ENCODE measurements at regions not wholly inside any gene's neighbourhood (a gene's known extent, or its start where the extent isn't known, plus 50 kb on each side); places are given as distances from the start of the nearest gene placed in this dataset.

DNA sequence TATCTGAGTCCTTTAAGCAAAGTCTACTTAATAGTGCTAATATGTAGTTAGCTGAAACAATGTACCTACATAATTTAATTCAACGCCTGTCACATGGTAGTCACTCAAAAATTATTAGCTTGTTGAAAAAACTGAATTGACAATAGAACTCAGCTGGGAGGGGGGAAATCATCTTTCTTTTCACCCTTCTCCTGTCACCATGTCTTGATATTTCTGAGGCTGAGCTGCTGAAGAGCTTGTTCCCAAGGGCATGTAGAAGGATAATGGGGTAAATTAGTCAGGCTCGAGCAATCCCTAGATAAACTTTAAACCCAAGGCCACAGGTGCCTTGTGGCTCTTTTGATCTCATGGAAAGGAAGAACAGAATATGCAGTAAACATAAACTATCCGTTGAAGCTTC is 339.6 kb upstream of the LRATD1 start:
- no peak overlapping the region for H3K27ac Mint-ChIP-seq

More for the DNA sequence above, 339.6 kb upstream of the LRATD1 start:
- H2BK5ac ChIP-seq (ENCODE audit: insufficient read length, low read length), result no peak overlapping the region
- H3K14ac ChIP-seq (ENCODE audit: insufficient read depth, low read length), result no peak overlapping the region
- Mint-ChIP-seq H3K36me3 (ENCODE audit: insufficient read depth in 1 of 3, low read depth in 3 of 3) (no peaks in the 10 kb centered on the region), H3K4me3 (no peak overlapping the region), H3K9me3 (no peaks in the 10 kb centered on the region), H3K27me3 (ENCODE audit: low read depth) (no peaks in the 10 kb centered on the region), H3K4me1 (peaks cover 0 to 1% of the 10 kb centered on the region in 2 experiments; a peak in 1 of 4 replicates)
- TF ChIP-seq, protein P1, sequence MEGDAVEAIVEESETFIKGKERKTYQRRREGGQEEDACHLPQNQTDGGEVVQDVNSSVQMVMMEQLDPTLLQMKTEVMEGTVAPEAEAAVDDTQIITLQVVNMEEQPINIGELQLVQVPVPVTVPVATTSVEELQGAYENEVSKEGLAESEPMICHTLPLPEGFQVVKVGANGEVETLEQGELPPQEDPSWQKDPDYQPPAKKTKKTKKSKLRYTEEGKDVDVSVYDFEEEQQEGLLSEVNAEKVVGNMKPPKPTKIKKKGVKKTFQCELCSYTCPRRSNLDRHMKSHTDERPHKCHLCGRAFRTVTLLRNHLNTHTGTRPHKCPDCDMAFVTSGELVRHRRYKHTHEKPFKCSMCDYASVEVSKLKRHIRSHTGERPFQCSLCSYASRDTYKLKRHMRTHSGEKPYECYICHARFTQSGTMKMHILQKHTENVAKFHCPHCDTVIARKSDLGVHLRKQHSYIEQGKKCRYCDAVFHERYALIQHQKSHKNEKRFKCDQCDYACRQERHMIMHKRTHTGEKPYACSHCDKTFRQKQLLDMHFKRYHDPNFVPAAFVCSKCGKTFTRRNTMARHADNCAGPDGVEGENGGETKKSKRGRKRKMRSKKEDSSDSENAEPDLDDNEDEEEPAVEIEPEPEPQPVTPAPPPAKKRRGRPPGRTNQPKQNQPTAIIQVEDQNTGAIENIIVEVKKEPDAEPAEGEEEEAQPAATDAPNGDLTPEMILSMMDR (conservative IDR thresholded peaks at IDR 0.05), result no peak
- no peak overlapping the region for H2AFZ ChIP-seq (ENCODE audit: low read length)
- DNase-seq, result no peak
- H3K4me2 ChIP-seq (ENCODE audit: insufficient read depth, insufficient read length, low read length), result no peak overlapping the region
- H4K20me1 ChIP-seq (ENCODE audit: control insufficient read depth, insufficient read depth, insufficient read length), result no peaks in the 10 kb centered on the region
- H4K91ac ChIP-seq (ENCODE audit: insufficient read length, low read depth, low read length), result no peak overlapping the region
- no peak overlapping the region for H3K9ac ChIP-seq (ENCODE audit: extremely low read depth, insufficient read length, low read length)
- no peak overlapping the region for H3T11ph ChIP-seq (ENCODE audit: low read length)
- H2BK120ac ChIP-seq (ENCODE audit: low read depth, low read length, poor library complexity, severe bottlenecking), result no peak overlapping the region
- H3K27ac ChIP-seq (ENCODE audit: insufficient read length, low read depth, low read length), result no peak overlapping the region
- WGBS (ENCODE audit: extremely low coverage, insufficient read length, low lambda C conversion rate), result no CpG with 5 or more reads among the region's 3 CpGs
- H3K79me2 ChIP-seq (ENCODE audit: insufficient read depth, low read length), result no peaks in the 10 kb centered on the region
- H2BK20ac ChIP-seq (ENCODE audit: low read depth, low read length, poor library complexity, severe bottlenecking), result no peak overlapping the region
- H3K79me1 ChIP-seq (ENCODE audit: insufficient read depth, low read depth, low read length, poor library complexity, severe bottlenecking), result no peaks in the 10 kb centered on the region
- no peak overlapping the region for H2AK5ac ChIP-seq (ENCODE audit: insufficient read length, low read length)
- no peak overlapping the region for H3K23ac ChIP-seq (ENCODE audit: insufficient read length, low read depth, low read length)
- no peak overlapping the region for H2BK15ac ChIP-seq (ENCODE audit: low read depth, low read length)
- no peaks in the 10 kb centered on the region; the same call in 1 of the 2 replicates for H3K4me1 ChIP-seq (ENCODE audit: insufficient read depth, low read length)
- no peak overlapping the region for H3K56ac ChIP-seq (ENCODE audit: insufficient read length, low read depth, low read length)
- H3K23me2 ChIP-seq (ENCODE audit: insufficient read length, low read depth, low read length, poor library complexity, severe bottlenecking), result no peaks in the 10 kb centered on the region
- H3K4ac ChIP-seq (ENCODE audit: low read depth, low read length), result no peak overlapping the region
- H4K5ac ChIP-seq (ENCODE audit: insufficient read length, low read depth, low read length), result no peak overlapping the region
- H4K8ac ChIP-seq (replicated peaks; ENCODE audit: insufficient read length, low read depth, low read length), result no peak overlapping the region
- H2BK12ac ChIP-seq (ENCODE audit: insufficient read length, low read depth, low read length), result no peak overlapping the region
- H3K27me3 ChIP-seq (ENCODE audit: insufficient read depth, low read length), result no peaks in the 10 kb centered on the region
- H3K9me3 ChIP-seq (ENCODE audit: control insufficient read depth, low read depth, low read length), result no peaks in the 10 kb centered on the region
- H3K18ac ChIP-seq (ENCODE audit: insufficient read length, low read depth, low read length), result no peak overlapping the region
